ENCODE measurements at regions not wholly inside any gene's neighbourhood (a gene's known extent, or its start where the extent isn't known, plus 50 kb on each side); places are given as distances from the start of the nearest gene placed in this dataset.
"Not testable (repeated sequence)": the region's sequence is repeated elsewhere in the genome, so short reads cannot be mapped to it uniquely, and the experiment has no call there.

DNA sequence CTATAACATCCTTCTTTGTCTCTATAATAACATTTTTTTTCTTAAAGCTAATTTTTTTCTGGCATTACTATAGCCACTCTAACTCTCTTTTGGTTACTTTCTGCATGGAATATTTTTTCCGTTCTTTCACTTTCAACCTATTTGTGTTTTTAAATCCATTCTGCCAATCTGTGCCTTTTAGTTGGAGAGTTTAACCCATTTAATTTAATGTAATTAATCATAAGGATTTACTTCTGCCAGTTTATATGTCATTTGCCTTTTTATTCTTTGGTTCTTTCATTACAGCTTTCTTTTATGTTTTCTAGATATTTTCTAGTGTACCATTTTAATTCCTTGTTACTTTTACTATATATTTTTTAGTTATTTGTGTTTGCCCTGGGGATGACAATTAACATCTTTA, 78.6 kb downstream of the TMEM270 start:
- no peak overlapping the region for H3K4me3 ChIP-seq (ENCODE audit: low read length)
- no peaks in the 10 kb centered on the region for H3K27me3 ChIP-seq (ENCODE audit: insufficient read depth, low read length)
- H3K9ac ChIP-seq (ENCODE audit: low read depth, low read length): no peak overlapping the region
- no peaks in the 10 kb centered on the region for H3K36me3 ChIP-seq (ENCODE audit: insufficient read depth, low read length)
- peaks cover 3% of the 10 kb centered on the region; the same call in 1 of the 2 replicates for H3K4me1 ChIP-seq (ENCODE audit: insufficient read depth, low read length)
- H3K9me3 ChIP-seq (ENCODE audit: insufficient read depth, low read depth, low read length): peaks cover 12% of the 10 kb centered on the region; the same call in 1 of the 2 replicates
- H3K27ac ChIP-seq (ENCODE audit: low read depth, low read length): no peak overlapping the region
- 100% methylated on average over 1 of the region's 1 CpG for WGBS

DNA sequence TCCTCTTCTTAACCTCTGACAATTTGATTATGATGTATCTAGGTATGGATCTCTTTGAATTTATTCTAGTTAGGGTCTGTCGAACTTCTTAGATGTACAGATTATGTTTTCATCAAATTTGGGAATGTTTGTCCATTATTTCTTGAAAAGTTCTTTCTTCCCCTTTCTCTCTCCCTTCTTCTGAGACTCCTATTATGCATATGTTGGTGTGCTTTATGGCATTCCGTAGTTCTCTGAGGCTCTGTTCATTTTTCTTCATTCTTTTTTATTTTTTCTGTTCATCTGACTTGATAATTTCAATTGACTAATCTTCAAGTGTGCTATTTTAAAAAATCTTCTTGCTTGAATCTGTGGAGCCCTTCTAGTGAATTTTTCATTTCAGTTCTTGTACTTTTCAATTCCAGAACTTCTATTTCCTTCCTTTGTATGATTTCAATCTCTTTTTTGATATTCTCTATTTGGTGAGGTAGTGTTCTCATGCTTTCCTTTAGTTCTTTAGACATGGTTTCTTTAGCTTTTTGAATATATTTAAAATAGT, 79.8 kb downstream of the TMEM270 start:
- WGBS: 80% methylated on average over 1 of the region's 2 CpGs
- Histone ChIP-seq H3K27ac (ENCODE audit: low read depth, low read length) (no peak overlapping the region), H3K27me3 (ENCODE audit: insufficient read depth, low read length) (no peaks in the 10 kb centered on the region), H3K36me3 (ENCODE audit: insufficient read depth, low read length) (no peaks in the 10 kb centered on the region), H3K4me1 (ENCODE audit: insufficient read depth, low read length) (peaks cover 3% of the 10 kb centered on the region; the same call in 1 of the 2 replicates), H3K4me3 (ENCODE audit: low read length) (no peak overlapping the region), H3K9me3 (ENCODE audit: insufficient read depth, low read depth, low read length) (peaks cover 21% of the 10 kb centered on the region), H3K9ac (ENCODE audit: low read depth, low read length) (no peak overlapping the region)

DNA sequence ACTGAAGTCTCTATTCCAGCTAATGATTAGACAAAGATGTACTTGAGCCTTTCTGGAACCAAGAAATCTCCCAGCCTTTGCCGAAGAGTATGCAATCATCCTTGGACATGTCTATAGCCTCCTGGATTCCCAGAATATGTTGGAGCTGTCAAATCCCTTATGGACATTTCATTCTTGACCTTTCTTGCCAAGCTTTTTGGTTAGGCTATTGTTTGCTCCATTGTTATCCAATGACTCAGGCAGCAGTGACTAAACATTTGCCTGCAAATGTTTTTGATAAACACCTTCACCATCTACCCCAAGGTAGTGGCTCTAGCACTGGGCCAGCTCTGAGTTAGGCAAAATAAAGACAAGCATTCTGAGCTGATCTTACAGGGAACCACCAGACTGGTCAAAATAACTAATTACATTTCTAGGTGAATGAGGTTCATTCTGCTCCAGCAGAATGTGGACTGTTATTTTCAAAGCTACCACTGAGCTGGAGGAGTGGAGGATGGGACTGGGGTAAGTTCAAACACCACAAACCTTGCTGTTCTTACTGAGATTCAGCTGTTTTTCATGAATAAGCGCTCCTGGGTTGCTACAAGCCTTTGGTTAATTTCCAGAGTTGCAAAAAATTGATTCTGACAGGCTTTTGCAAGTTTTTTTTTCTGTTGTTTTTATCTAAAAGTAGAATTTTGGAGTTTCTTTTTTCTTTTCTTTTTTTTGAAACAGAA, 81.0 kb downstream of the TMEM270 start:
- no peaks in the 10 kb centered on the region for H3K36me3 ChIP-seq (ENCODE audit: insufficient read depth, low read length)
- no peak overlapping the region for H3K9ac ChIP-seq (ENCODE audit: low read depth, low read length)
- H3K9me3 ChIP-seq (ENCODE audit: insufficient read depth, low read depth, low read length): peaks cover 21% of the 10 kb centered on the region
- H3K27ac ChIP-seq (ENCODE audit: low read depth, low read length): no peak overlapping the region
- H3K4me1 ChIP-seq (ENCODE audit: insufficient read depth, low read length): peaks cover 3% of the 10 kb centered on the region; the same call in 1 of the 2 replicates
- no peaks in the 10 kb centered on the region for H3K27me3 ChIP-seq (ENCODE audit: insufficient read depth, low read length)
- no peak overlapping the region for H3K4me3 ChIP-seq (ENCODE audit: low read length)
- 97% methylated on average over 2 of the region's 2 CpGs for WGBS

DNA sequence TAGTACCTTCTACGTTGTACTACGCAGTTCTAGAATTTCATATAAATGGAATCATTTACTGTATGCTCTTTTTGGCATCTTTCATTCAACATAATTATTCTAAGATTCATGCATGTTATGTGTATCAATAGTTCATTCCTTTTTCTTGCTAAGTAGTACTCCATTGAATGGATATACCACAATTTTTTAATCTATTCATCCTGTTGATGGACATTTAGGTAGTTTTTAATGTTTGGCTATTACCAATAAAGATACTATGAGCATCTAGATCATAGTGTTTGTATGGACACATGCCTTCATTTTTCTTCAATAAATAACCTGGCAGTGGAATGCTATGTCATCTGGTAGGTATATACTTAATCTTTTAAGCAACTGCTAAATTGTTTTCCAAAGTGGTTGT, 83.0 kb upstream of the ELN start:
- WGBS: no CpG with 5 or more reads among the region's 2 CpGs
- Histone ChIP-seq H3K36me3 (ENCODE audit: insufficient read depth, low read length) (no peaks in the 10 kb centered on the region), H3K9me3 (ENCODE audit: insufficient read depth, low read depth, low read length) (peaks cover 18% of the 10 kb centered on the region), H3K27ac (ENCODE audit: low read depth, low read length) (no peak overlapping the region), H3K4me3 (ENCODE audit: low read length) (no peak overlapping the region), H3K4me1 (ENCODE audit: insufficient read depth, low read length) (peaks cover 3% of the 10 kb centered on the region; the same call in 1 of the 2 replicates), H3K27me3 (ENCODE audit: insufficient read depth, low read length) (no peaks in the 10 kb centered on the region), H3K9ac (ENCODE audit: low read depth, low read length) (no peak overlapping the region)

DNA sequence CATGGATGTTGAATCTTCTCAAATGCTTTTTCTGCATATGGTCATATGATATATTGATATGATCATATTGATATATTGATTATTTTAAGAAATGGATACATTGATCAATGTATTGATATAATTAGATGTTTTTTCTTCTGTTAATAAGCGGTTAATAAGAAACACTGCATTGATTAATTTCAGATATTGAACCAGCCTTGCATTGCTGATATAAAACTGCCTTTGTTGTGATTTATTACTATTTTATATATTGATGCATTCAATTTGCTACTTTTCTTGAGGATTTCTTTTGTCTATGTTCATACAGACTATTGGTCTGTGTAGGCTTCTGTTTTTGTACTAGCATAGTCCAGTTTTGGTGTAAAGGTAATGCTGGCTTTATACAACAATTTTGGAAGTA, 79.7 kb upstream of the ELN start:
- Histone ChIP-seq H3K27ac (ENCODE audit: low read depth, low read length) (no peak overlapping the region), H3K27me3 (ENCODE audit: insufficient read depth, low read length) (no peaks in the 10 kb centered on the region), H3K4me1 (ENCODE audit: insufficient read depth, low read length) (no peaks in the 10 kb centered on the region), H3K9ac (ENCODE audit: low read depth, low read length) (no peak overlapping the region), H3K9me3 (ENCODE audit: insufficient read depth, low read depth, low read length) (peaks cover 10% of the 10 kb centered on the region), H3K36me3 (ENCODE audit: insufficient read depth, low read length) (no peaks in the 10 kb centered on the region), H3K4me3 (ENCODE audit: low read length) (no peak overlapping the region)
- no CpG with 5 or more reads among the region's 1 CpG for WGBS

DNA sequence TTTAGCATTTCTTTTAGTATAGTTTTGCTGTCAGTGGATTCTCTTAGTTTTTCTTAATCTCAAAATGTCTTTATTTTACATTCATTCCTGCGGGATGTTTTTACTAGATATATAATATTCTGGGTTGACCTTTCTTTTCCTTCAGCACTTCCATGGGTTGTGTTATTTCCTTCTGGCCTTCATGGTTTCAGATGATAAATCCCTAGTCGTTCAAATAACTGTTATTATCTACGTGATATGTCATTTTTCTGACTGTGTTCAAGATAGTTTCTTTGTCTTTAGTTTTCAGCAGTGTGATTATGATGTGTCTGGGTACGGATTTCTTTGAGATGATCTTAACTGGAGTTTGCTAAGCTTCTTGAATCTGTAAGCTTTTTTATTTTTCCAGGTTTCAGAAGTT, 75.7 kb upstream of the ELN start:
- no peaks in the 10 kb centered on the region for H3K9me3 ChIP-seq (ENCODE audit: insufficient read depth, low read depth, low read length)
- H3K27ac ChIP-seq (ENCODE audit: low read depth, low read length): no peak overlapping the region
- H3K4me1 ChIP-seq (ENCODE audit: insufficient read depth, low read length): no peaks in the 10 kb centered on the region
- 93% methylated on average over 3 of the region's 4 CpGs for WGBS
- no peaks in the 10 kb centered on the region for H3K27me3 ChIP-seq (ENCODE audit: insufficient read depth, low read length)
- no peaks in the 10 kb centered on the region for H3K36me3 ChIP-seq (ENCODE audit: insufficient read depth, low read length)
- no peak overlapping the region for H3K9ac ChIP-seq (ENCODE audit: low read depth, low read length)
- no peak overlapping the region for H3K4me3 ChIP-seq (ENCODE audit: low read length)

DNA sequence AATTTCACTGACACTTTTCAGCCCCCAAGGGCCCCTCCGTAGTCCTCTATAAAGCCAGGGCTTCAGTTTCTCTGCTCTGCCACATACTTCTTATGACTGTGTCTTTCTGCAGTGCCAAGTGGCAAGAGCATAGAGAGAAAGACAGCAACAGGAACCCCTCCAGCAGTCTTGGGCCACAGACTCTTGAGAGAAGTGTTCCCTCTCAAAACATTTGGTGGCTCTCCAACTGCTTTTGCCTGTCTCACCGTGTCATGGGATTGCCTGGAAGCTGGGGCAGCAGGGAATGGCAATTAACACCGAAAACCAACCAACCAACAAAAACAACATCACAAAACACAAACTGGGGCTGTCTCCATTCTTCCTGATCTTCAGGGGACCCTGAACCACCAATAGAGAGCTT, 73.8 kb upstream of the ELN start:
- no peaks in the 10 kb centered on the region for H3K9me3 ChIP-seq (ENCODE audit: insufficient read depth, low read depth, low read length)
- H3K27ac ChIP-seq (ENCODE audit: low read depth, low read length): no peak overlapping the region
- no peaks in the 10 kb centered on the region for H3K4me1 ChIP-seq (ENCODE audit: insufficient read depth, low read length)
- H3K4me3 ChIP-seq (ENCODE audit: low read length): no peak overlapping the region
- no peaks in the 10 kb centered on the region for H3K27me3 ChIP-seq (ENCODE audit: insufficient read depth, low read length)
- no peak overlapping the region for H3K9ac ChIP-seq (ENCODE audit: low read depth, low read length)
- H3K36me3 ChIP-seq (ENCODE audit: insufficient read depth, low read length): no peaks in the 10 kb centered on the region
- 91% methylated on average over 3 of the region's 3 CpGs for WGBS

DNA sequence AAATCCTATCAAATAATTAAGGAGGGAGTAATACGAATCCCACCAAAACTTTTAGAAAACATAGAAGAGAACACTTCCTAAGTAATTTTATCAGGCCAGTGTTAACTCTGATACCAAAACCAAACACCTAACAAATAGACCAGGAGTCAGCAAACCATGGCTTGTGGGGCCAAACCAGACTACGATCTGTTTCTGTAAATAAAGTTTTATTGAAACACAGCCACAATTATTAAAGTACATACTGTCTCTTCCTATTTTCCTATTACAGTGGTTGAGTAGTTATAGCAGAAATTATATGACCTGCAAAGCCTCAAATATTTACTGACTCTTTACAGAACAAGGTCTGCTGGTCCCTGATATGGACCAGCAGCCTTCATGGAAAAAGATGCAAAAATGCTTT, 73.1 kb upstream of the ELN start:
- Histone ChIP-seq H3K9me3 (ENCODE audit: insufficient read depth, low read depth, low read length) (no peaks in the 10 kb centered on the region), H3K27ac (ENCODE audit: low read depth, low read length) (no peak overlapping the region), H3K9ac (ENCODE audit: low read depth, low read length) (no peak overlapping the region), H3K4me1 (ENCODE audit: insufficient read depth, low read length) (no peaks in the 10 kb centered on the region), H3K4me3 (ENCODE audit: low read length) (no peak overlapping the region), H3K36me3 (ENCODE audit: insufficient read depth, low read length) (no peaks in the 10 kb centered on the region), H3K27me3 (ENCODE audit: insufficient read depth, low read length) (no peaks in the 10 kb centered on the region)
- WGBS: 100% methylated on average over 1 of the region's 2 CpGs

DNA sequence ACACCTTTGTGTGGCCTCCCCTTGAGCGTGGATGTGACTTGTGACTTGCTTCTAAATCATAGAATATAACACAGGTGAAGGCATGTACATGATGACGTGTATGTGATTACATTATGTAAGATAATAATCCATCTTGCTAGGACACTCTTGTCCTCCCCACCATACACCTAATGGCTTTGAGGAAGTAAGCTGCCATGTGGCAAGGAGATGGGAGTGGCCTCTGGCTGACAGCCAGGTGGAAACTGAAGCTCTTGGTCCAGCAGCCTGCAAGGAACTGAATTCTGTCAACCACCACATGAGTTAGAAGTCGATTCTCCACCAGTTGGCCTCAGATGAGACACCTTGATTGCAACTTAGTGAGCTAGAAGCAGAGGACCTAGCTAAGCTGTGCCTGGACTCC, 67.4 kb upstream of the ELN start:
- no peaks in the 10 kb centered on the region for H3K4me1 ChIP-seq (ENCODE audit: insufficient read depth, low read length)
- 96% methylated on average over 2 of the region's 3 CpGs for WGBS
- H3K9ac ChIP-seq (ENCODE audit: low read depth, low read length): no peak overlapping the region
- H3K36me3 ChIP-seq (ENCODE audit: insufficient read depth, low read length): no peaks in the 10 kb centered on the region
- H3K4me3 ChIP-seq (ENCODE audit: low read length): no peak overlapping the region
- H3K27ac ChIP-seq (ENCODE audit: low read depth, low read length): no peak overlapping the region
- no peaks in the 10 kb centered on the region for H3K27me3 ChIP-seq (ENCODE audit: insufficient read depth, low read length)
- peaks cover 17% of the 10 kb centered on the region; the same call in 1 of the 2 replicates for H3K9me3 ChIP-seq (ENCODE audit: insufficient read depth, low read depth, low read length)

DNA sequence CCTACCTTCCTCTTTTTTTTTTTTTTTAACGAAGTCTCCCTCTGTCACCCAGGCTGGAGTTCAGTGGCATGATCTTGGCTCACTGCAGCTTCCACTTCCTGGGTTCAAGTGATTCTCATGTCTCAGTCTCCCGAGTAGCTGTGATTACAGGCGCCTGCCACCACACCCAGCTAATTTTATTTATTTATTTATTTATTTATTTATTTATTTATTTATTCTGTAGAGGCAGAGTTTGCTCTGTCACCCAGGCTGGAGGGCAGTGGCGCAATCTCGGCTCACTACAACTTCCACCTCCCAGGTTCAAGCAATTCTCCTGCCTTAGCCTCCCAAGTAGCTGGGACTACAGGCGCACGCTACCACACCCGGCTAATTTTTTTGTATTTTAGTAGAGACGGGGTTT, 66.0 kb upstream of the ELN start:
- not testable (repeated sequence) for H3K4me3 ChIP-seq (ENCODE audit: low read length); H3K4me1 ChIP-seq (ENCODE audit: insufficient read depth, low read length); H3K9ac ChIP-seq (ENCODE audit: low read depth, low read length); H3K27me3 ChIP-seq (ENCODE audit: insufficient read depth, low read length); H3K36me3 ChIP-seq (ENCODE audit: insufficient read depth, low read length); H3K27ac ChIP-seq (ENCODE audit: low read depth, low read length)
- 93% methylated on average over 8 of the region's 9 CpGs for WGBS
- peaks cover 17% of the 10 kb centered on the region; the same call in 1 of the 2 replicates for H3K9me3 ChIP-seq (ENCODE audit: insufficient read depth, low read depth, low read length)

DNA sequence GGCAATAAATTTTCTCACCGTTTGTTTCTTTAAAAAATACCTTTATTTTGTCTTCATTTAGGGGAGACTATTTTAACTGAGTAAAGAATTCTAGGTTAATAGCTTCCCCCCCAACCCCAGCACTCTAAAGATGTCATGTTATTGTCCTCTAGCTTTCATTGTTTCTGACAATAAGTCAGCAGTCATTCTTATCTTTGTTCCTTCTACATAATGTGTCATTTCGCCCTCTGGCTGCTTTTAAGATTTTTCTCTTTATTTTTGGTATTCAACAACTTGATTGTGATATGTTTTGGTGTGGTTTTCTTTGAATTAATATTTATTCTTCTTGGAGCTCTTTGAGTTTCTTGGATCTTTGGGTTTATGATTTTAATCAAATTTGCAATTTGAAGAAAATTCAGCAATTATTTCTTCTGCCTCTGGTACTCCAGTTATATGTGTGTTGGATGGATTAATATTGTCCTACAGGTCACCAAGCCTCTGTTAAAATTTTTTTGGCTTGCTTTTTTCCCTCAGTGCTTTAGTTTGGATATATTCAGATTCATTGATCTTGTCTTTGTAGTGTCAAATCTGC, 64.6 kb upstream of the ELN start:
- Histone ChIP-seq H3K4me1 (ENCODE audit: insufficient read depth, low read length) (no peaks in the 10 kb centered on the region), H3K4me3 (ENCODE audit: low read length) (no peak overlapping the region), H3K9me3 (ENCODE audit: insufficient read depth, low read depth, low read length) (peaks cover 17% of the 10 kb centered on the region; the same call in 1 of the 2 replicates), H3K9ac (ENCODE audit: low read depth, low read length) (no peak overlapping the region), H3K36me3 (ENCODE audit: insufficient read depth, low read length) (no peaks in the 10 kb centered on the region), H3K27ac (ENCODE audit: low read depth, low read length) (no peak overlapping the region), H3K27me3 (ENCODE audit: insufficient read depth, low read length) (no peaks in the 10 kb centered on the region)
- 86% methylated on average over 1 of the region's 2 CpGs for WGBS
